ENCODE measurements at regions not wholly inside any gene's neighbourhood (a gene's known extent, or its start where the extent isn't known, plus 50 kb on each side); places are given as distances from the start of the nearest gene placed in this dataset.

GRCh38 chr11:44467931-44468330 is 97.5 kb upstream of the CD82 start:
- Histone ChIP-seq H3K4me1 (no peaks in the 10 kb centered on the region), H3K27ac (no peak overlapping the region), H3K36me3 (no peaks in the 10 kb centered on the region), H3K4me3 (no peak overlapping the region), H3K9me3 (no peaks in the 10 kb centered on the region), H3K27me3 (ENCODE audit: low read depth) (no peaks in the 10 kb centered on the region)
- intact Hi-C loops (cut with DNase I): no loop called here
- TF ChIP-seq, protein P1, sequence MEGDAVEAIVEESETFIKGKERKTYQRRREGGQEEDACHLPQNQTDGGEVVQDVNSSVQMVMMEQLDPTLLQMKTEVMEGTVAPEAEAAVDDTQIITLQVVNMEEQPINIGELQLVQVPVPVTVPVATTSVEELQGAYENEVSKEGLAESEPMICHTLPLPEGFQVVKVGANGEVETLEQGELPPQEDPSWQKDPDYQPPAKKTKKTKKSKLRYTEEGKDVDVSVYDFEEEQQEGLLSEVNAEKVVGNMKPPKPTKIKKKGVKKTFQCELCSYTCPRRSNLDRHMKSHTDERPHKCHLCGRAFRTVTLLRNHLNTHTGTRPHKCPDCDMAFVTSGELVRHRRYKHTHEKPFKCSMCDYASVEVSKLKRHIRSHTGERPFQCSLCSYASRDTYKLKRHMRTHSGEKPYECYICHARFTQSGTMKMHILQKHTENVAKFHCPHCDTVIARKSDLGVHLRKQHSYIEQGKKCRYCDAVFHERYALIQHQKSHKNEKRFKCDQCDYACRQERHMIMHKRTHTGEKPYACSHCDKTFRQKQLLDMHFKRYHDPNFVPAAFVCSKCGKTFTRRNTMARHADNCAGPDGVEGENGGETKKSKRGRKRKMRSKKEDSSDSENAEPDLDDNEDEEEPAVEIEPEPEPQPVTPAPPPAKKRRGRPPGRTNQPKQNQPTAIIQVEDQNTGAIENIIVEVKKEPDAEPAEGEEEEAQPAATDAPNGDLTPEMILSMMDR (IDR thresholded peaks at IDR 0.05): no peak
- DNase-seq (no peak), ATAC-seq (no peak)

- no peak overlapping the region for H3K4me3 ChIP-seq
- no peak overlapping the region for H3K27ac ChIP-seq
- DNase-seq: no peak
- H3K27me3 ChIP-seq (ENCODE audit: low read depth): no peaks in the 10 kb centered on the region
- ATAC-seq: no peak
- TF ChIP-seq, protein P1 (IDR thresholded peaks at IDR 0.05): no peak
- no peaks in the 10 kb centered on the region for H3K9me3 ChIP-seq
- intact Hi-C loops (cut with DNase I): no loop called here
- no peaks in the 10 kb centered on the region for H3K36me3 ChIP-seq
- no peaks in the 10 kb centered on the region for H3K4me1 ChIP-seq
These were observed 97.0 kb upstream of the CD82 start for GRCh38 chr11:44468345-44468988.

DNA sequence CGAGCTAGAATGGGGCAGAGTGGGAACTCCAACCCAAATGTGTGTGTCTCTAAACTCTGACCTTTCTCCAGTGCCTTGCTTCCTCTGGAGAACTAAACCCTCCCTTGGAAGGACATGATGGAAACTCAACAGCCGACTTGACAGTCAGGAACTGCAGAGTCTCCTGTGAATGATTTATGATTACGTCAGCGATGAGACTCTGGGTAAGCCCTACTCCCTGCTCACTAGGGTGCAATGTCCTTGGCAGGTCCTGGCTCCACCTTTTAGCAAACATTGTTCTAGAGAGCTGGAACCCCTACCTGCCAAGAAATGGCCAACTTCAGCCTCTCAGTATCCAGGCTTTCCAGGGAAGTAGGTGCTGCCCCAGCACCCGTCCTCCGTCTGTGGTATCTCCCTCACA is 96.1 kb upstream of the CD82 start:
- Histone ChIP-seq H3K9me3 (no peaks in the 10 kb centered on the region), H3K27me3 (ENCODE audit: low read depth) (no peaks in the 10 kb centered on the region), H3K4me1 (no peaks in the 10 kb centered on the region), H3K4me3 (no peak overlapping the region), H3K36me3 (no peaks in the 10 kb centered on the region), H3K27ac (no peak overlapping the region)
- TF ChIP-seq, protein P1 (IDR thresholded peaks at IDR 0.05): no peak
- intact Hi-C loops (cut with DNase I): no loop called here
- no peak for ATAC-seq
- no peak for DNase-seq

- no peak for DNase-seq
- TF ChIP-seq, protein P1 (IDR thresholded peaks at IDR 0.05): no peak
- intact Hi-C loops (cut with DNase I): no loop called here
- Histone ChIP-seq H3K4me1 (no peaks in the 10 kb centered on the region), H3K27me3 (ENCODE audit: low read depth) (peaks cover 8% of the 10 kb centered on the region), H3K9me3 (no peaks in the 10 kb centered on the region), H3K4me3 (no peak overlapping the region), H3K36me3 (no peaks in the 10 kb centered on the region), H3K27ac (no peak overlapping the region)
- ATAC-seq: no peak
These were observed 94.6 kb upstream of the CD82 start for GRCh38 chr11:44470854-44471253.

DNA sequence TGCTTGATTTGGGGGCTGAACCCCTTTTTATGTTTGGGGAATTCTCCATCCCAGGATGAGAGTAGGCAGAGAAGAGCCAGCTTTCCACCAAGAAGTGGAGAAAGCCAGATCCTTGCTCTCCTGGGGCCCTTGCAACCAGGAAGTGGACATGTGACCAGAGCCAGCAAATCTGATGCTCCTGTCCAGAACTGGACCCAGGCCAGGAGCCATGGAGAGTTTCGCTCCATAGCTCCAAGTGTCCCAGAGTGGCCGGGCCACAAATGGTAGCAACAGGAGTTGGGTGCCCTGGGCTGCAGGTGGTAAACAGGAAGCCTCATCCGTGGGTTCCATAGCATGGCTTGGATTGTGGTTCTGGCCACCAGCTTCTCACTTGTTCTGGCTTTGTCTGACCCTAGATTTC is 93.9 kb upstream of the CD82 start:
- TF ChIP-seq, protein P1 (IDR thresholded peaks at IDR 0.05): no peak
- no peak for ATAC-seq
- Histone ChIP-seq H3K27ac (no peak overlapping the region), H3K36me3 (no peaks in the 10 kb centered on the region), H3K4me1 (no peaks in the 10 kb centered on the region), H3K27me3 (ENCODE audit: low read depth) (peaks cover 14% of the 10 kb centered on the region), H3K9me3 (no peaks in the 10 kb centered on the region), H3K4me3 (no peak overlapping the region)
- no peak for DNase-seq
- intact Hi-C loops (cut with DNase I): no loop called here
